ENCODE measurements at regions not wholly inside any gene's neighbourhood (a gene's known extent, or its start where the extent isn't known, plus 50 kb on each side); places are given as distances from the start of the nearest gene placed in this dataset.
"Not testable (repeated sequence)": the region's sequence is repeated elsewhere in the genome, so short reads cannot be mapped to it uniquely, and the experiment has no call there.

DNA sequence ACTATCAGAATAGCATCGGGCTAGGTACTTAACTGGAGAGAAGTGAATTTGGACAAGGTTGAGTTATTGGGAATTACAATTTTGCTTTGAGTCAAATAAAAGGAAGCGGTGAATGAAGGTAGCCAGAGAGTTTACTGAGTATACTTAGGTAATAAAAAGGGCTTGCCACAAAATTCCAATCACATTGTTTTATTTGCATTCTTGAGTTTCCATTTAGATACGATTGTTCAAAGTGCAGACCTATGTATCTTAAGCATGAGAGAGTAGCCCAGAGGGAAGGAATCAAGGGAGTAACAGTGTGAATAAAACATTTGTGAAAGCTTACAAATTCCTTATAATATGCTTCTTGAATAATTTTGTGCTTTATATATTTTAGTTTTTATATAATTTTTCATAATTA is 102.5 kb upstream of the NDST4 start:
- DNase-seq (ENCODE audit: low spot score), result no peak

DNA sequence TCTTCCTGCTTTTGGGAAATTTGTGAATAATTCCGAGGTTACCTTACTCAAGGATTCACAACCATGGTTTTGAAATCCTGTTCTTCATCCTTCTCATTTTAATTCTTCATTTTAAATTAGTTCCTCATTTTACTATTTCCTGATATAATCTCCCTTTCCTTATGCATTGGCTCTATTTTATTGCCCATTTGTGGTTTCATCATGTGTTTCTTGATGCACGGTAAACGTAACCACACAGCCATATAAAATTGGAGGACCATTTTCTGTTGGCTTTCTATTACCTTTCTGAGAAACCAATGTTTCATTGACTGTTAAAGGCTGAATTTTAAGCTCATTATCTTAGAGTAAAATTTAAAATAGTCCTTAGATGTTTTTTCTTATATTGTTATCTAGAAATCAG is 100.3 kb upstream of the NDST4 start:
- DNase-seq (ENCODE audit: low spot score), result no peak

DNA sequence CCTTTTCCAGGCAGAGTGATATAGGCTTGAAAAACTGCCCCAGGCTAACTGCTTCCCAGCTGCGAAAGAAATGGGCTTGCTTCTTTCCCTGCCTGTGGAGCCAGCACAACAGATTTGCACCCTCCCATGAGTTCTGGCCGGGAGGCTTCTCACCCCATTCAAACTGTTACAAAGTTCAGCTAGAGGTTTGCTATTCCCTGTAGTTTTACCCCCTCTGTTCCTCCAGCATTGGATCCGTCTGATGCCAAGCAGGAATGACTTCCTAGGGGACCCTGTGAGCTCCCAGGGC is 87.6 kb upstream of the NDST4 start:
- no peak for DNase-seq (ENCODE audit: low spot score)

DNA sequence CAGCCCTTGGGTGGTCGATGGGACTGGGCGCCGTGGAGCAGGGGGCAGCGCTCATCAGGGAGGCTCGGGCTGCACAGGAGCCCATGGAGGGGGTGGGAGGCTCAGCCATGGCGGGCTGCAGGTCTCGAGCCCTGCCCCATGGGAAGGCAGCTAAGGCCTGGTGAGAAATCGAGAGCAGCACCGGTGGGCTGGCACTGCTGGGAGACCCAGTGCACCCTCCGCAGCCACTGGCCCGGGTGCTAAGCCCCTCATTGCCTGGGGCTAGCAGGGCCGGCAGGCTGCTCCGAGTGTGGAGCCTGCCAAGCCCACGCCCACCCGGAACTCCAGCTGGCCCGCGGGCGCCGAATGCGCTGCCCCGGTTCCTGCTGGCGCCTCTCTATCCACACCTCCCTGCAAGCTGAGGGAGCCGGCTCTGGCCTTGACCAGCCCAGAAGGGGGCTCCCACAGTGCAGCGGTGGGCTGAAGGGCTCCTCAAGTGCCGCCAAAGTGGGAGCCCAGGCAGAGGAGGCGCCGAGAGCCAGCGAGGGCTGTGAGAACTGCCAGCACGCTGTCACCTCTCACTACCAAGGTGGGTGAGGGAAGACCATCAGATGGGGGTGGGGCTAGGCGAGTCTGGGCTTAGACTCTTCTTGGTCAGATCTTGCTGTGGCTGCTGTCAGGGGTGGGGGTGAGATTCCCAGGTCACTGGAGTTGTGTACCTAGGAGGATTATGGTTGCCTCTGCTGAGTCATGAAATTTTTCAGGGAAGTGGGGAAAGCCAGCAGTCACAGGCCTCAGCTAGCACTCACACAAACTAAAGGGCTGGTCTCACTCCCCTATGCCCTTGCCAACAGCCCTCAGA is 87.0 kb upstream of the NDST4 start:
- DNase-seq (ENCODE audit: low spot score), result not testable (repeated sequence)

DNA sequence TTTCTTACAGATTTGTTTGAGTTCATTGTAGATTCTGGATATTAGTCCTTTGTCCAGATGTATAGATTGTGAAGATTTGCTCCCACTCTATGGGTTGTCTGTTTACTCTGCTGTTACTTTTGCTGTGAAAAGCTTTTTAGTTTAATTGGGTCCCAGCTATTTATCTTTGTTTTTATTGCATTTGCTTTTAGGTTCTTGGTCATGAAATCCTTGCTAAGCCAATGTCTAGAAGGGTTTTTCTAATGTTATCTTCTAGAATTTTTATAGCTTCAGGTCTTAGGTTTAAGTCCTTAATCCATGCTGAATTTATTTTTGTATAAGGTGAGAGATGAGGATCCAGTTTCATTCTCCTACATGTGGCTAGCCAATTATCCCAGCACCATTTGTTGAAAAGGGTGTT is 81.2 kb upstream of the NDST4 start:
- not testable (repeated sequence) for DNase-seq (ENCODE audit: low spot score)

DNA sequence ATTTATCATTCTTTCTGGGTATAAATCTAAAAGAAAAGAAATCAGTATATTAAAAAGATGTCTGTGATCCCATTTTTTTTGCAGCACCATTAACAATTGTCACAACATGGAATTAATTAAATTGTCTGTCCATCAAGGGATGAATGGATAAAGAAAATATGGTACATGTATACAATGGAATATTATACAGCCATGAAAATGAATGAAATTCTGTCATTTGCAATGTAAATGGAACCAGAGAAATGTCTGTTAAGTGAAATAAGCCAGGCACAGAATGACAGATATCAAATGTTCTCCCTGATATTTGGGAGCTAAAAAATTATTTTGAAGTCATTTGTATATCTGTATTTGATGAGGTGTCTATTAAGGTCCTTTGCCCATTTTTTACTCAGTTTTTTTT is 77.1 kb upstream of the NDST4 start:
- no peak for DNase-seq (ENCODE audit: low spot score)

DNA sequence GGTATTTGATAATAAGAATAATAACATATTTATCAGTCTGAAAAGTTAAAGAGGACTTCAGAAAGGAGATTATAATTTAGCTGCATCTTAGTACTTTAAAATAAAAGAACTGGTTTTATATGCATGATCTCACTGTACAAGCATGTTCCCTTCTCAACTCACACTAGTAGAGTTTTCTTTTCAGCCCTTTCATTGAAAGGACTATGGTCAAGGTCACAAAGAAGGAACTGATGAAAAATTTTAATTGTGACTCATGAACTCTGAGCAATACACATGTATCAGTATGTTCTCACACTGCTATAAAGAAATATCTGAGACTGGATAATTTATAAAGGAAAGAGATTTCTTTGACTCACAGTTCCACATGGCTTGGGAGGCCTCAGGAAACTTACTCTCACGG is 73.7 kb upstream of the NDST4 start:
- DNase-seq (ENCODE audit: low spot score), result no peak

DNA sequence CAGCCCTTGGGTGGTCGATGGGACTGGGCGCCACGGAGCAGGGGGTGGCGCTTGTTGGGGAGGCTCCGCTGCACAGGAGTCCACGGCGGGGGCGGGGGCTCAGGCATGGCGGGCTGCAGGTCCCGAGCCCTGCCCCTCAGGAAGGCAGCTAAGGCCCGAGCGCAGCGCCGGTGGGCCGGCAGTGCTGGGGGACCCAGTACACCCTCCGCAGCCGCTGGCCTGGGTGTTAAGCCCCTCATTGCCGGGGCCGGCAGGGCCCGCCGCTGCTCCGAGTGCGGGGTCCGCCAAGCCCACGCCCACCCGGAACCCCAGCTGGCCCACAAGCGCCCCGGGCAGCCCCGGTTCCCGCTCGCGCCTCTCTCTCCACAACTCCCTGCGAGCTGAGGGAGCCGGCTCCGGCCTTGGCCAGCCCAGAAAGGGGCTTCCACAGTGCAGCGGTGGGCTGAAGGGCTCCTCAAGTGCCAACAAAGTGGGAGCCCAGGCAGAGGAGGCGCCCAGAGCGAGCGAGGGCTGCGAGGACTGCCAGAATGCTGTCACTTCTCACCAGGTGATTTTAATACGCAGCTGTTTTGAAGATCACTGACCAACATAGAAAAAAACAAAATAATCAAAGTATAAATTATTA is 66.1 kb upstream of the NDST4 start:
- not testable (repeated sequence) for DNase-seq (ENCODE audit: low spot score)

DNA sequence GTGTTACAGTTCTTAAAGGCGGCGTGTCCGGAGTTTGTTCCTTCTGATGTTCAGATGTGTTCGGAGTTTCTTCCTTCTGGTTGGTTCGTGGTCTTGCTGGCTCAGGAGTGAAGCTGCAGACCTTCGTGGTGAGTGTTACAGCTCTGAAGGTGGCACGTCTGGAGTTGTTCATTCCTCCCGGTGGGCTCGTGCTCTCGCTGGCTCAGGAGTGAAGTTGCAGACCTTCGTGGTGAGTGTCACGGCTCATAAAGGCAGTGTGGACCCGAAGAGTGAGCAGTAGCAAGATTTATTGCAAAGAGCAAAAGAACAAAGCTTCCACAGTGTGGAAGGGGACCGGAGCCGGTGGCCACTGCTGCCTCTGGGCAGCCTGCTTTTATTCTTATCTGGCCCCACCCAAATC is 65.3 kb upstream of the NDST4 start:
- DNase-seq (ENCODE audit: low spot score), result not testable (repeated sequence)

DNA sequence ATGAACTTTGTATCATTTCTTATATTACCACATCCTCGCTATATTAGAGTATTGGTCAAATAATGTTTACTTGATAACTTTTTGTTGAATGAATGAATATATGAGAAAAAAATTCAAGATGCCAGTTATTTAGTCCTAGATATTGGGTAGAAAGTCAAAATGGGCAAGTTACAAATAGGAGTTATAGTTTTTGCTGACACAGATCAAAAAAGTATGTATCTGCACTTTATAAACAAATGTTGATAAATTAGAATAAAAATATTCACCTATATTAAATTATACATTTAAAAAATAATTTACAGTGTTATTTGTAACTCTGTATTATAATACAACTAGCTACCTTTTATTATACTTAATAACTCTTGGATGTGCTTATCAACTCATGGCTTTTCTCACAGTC is 57.8 kb upstream of the NDST4 start:
- no peak for DNase-seq (ENCODE audit: low spot score)

DNA sequence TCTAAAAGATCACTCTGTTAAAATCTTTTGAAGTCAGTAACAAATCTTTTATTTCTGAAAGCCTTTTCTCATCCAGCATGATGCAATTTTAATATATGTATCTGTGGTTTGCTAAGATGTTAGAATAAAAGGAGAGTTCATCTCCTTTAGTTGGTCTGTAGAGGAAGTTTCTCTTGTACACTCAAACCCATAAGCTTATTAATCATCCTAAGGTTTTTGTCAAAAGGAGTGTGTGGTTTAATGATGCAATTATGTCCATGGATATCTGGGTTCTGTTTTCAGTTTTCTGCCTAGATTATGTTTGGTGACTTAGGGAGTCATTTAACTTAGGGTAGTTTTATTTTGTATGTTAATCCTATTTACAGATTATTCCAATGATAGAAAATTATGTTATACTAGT is 52.1 kb upstream of the NDST4 start:
- no peak for DNase-seq (ENCODE audit: low spot score)

Data from GM03348 (cell line).